ENCODE measurements at regions not wholly inside any gene's neighbourhood (a gene's known extent, or its start where the extent isn't known, plus 50 kb on each side); places are given as distances from the start of the nearest gene placed in this dataset.

DNA sequence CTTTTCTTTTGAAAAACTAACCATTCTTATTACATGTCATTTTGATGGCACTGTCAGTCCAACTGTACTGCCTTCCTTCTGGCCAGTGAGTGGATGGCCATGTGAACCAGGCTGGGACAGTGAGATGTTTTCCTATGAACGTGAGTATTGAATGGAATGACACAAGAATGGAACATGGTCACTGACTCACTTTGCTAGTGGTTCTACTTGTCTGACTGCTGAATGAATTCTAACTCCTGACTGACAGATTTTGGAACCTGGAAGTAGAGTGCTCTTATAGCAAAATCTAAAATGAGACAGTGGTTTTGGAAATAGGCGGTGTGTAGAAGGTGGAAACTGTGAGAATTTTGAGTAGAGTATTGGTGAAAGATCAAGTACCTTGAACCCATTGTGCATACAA, 606.9 kb upstream of the KCNMB2 start:
- DNase-seq = no peak
- H3K4me1 Mint-ChIP-seq = peaks cover 8% of the 10 kb centered on the region
- ChIA-PET CTCF (no interaction called here), POLR2A (no interaction called here)
- H3K27me3 Mint-ChIP-seq = no peaks in the 10 kb centered on the region
- H3K27ac Mint-ChIP-seq = no peak overlapping the region
- no peaks in the 10 kb centered on the region for H3K9me3 Mint-ChIP-seq
- no peak overlapping the region for H3K4me3 Mint-ChIP-seq
- no peaks in the 10 kb centered on the region for H3K36me3 Mint-ChIP-seq (ENCODE audit: low read depth)

DNA sequence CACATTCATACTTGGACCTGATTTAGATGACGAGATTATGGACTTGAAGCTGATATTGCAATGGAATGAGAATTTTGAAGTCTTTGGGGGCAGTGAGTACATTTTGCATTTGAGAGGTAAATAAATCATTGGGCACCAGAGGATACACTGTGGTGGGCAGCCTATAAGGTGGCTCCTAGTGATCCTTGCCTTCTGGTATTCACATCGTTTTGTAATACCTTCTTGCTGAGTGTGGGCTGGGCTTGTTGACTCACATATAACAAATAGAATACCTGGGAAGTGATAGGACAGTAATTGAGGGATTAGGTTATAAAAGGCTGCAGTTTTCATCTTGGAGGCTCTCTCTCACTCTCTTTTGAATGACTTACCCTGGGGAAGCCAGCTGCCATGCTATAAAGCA, 605.5 kb upstream of the KCNMB2 start:
- Mint-ChIP-seq H3K4me3 (no peak overlapping the region), H3K27me3 (no peaks in the 10 kb centered on the region), H3K36me3 (ENCODE audit: low read depth) (no peaks in the 10 kb centered on the region), H3K4me1 (peaks cover 8% of the 10 kb centered on the region), H3K27ac (no peak overlapping the region), H3K9me3 (no peaks in the 10 kb centered on the region)
- DNase-seq = no peak
- ChIA-PET CTCF (no interaction called here), POLR2A (no interaction called here)

DNA sequence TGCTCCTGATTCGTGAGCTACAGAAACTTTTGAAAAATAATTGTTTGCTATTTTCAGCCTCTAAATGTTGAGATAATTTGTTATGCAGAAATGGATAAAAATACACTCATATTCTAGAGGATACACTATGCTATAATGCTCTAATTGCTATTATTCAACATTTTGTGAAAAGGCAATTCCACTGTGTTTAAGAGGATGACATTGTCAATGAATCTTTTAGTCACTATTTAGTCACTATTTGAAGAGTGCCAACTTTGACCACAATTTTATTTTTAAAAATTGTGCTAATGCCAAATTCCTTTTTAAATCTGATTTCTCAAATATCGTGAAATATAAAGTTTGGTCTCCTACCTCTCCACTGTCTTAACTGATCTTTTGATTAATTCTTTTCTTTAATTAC, 604.9 kb upstream of the KCNMB2 start:
- POLR2A ChIA-PET = no interaction called here

DNA sequence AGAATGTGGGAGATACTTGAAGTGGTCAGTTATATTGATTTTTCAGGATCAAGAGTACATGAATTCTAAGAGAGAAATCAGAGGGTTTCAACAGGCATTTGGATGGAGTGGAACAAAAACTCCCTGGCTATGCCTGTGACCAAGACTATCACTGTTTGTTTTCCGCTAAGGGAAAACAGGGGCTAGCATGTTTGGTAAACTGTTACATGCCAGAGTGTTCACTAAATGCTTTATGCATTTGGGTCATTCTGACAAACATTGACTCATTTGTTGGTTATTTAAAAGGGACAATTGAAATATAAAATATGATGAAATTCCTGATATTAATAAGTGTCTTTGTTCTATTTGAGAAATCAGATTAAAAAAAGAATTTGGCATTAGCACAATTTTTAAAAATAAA, 603.9 kb upstream of the KCNMB2 start:
- Mint-ChIP-seq H3K4me1 (peaks cover 8% of the 10 kb centered on the region), H3K27ac (no peak overlapping the region), H3K9me3 (no peaks in the 10 kb centered on the region), H3K4me3 (no peak overlapping the region), H3K36me3 (ENCODE audit: low read depth) (no peaks in the 10 kb centered on the region), H3K27me3 (no peaks in the 10 kb centered on the region)
- no peak for DNase-seq
- CTCF ChIA-PET = no interaction called here
- POLR2A ChIA-PET = no interaction called here

More for the DNA sequence above, 604.9 kb upstream of the KCNMB2 start:
- Mint-ChIP-seq H3K4me3 (no peak overlapping the region), H3K36me3 (ENCODE audit: low read depth) (no peaks in the 10 kb centered on the region), H3K27ac (no peak overlapping the region), H3K27me3 (no peaks in the 10 kb centered on the region), H3K9me3 (no peaks in the 10 kb centered on the region), H3K4me1 (peaks cover 8% of the 10 kb centered on the region)
- CTCF ChIA-PET = no interaction called here
- no peak for DNase-seq

DNA sequence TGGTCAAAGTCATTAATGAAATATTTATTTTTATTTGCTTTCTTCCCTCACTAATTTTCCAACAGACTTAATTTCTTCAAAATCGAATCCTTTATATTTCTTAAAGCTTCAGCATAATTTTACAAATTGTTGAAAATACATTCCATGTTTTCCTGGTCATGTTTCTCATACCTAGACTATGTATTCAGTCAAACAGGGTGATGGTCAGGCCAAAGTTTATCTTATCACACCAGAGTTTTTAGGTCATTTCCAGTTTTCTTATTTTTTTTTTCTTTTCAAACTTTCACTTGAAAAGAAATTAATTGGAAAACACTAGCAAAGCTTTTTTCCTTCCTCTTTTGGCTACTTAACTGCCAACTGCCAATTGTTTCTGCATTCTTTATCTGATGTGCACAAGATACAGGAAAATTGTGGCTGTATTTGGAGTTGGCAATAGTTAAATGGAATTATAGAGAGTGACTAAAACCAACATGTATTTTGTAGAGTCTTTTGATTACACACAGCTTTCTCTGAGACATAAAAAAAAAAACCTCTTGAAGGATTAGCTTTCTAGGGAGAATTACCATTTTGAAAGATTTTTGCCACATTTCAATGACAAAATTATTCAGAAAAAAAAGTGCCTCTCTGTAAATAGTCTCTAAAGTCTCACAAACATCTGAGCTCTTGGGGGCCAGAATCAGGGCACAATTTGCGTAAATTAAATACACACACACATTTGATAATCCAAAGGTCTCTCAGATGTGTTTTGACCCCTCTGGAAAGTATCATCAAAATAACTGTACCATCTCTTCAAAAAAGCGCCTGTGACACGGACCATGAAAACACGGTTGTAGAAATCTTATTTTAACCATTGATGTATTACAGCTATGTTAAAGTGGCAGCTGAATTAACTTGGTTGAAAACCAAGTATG, 603.2 kb upstream of the KCNMB2 start:
- no peak overlapping the region for H3K27ac Mint-ChIP-seq
- ChIA-PET POLR2A (no interaction called here), CTCF (interaction anchor here (0.6 kb wide), 1 partner anchor 10 kb away, joined by 3 read pairs; no protein-coding TSS in a partner anchor)
- DNase-seq = no peak
- H3K4me1 Mint-ChIP-seq = peaks cover 4% of the 10 kb centered on the region
- no peak overlapping the region for H3K4me3 Mint-ChIP-seq
- H3K36me3 Mint-ChIP-seq (ENCODE audit: low read depth) = no peaks in the 10 kb centered on the region
- no peaks in the 10 kb centered on the region for H3K27me3 Mint-ChIP-seq
- no peaks in the 10 kb centered on the region for H3K9me3 Mint-ChIP-seq

DNA sequence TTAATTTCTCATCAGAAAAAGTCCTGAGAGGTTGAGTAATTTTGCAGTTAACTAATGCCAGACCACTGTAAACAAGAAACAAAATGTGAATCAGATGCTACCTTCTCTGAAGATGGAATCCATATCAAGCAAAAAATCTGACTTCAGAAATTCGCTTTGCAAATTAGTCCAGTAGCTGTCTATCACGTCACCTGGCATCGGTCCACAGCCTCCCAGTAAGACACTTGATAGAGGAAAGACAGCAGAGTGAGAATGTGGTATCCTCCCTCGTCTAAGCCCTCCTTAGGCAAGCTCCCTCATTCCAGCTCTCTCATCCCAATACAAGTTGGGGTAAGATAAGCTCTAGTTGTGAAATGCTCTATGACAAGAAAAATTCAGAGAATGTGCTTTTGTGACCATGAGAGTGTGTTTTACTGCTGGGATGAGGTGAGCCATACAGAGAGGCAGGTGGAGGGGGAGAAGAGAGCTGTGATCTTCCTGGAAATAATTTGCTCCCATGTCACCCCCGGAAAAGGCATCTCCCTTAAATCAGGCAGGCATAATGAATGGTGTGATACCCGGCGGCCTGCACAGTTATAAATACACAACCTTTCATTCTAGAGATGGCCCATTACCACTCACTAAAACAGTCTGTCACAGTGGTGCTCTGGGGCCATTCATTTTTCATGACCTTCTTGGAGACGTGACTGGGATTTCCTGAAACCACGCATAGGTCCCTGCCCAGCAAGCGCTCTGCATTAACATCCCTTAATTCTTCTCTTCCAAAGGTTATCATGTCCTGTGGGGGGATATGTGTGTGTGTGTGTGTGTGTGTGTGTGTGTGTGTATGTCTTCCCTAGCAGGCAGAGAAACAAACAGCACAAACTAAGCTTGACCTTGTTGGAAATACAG, 602.0 kb upstream of the KCNMB2 start:
- POLR2A ChIA-PET = no interaction called here
- no peaks in the 10 kb centered on the region for H3K9me3 Mint-ChIP-seq
- no peak for DNase-seq

DNA sequence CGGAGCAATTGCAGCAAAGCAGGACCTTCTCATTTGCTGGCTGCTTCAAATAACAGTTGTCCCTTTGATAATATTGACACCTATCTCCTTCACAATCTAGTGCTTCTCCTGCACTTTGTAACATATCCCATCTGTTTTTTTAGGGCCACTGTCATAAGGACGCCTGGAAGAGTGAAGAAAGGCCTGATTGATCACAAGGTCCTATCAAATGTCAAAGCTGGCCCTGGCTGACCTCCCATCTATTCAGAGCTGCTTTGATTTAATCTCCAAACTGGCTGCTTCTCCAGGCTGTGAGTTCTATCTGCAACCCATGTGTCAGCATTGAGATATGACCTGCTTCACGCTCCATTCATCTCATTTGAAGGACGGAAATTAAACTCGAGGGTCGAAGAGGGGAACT, 601.2 kb upstream of the KCNMB2 start:
- H3K27ac Mint-ChIP-seq = no peak overlapping the region

More for the DNA sequence above, 602.0 kb upstream of the KCNMB2 start:
- no peaks in the 10 kb centered on the region for H3K27me3 Mint-ChIP-seq
- H3K4me3 Mint-ChIP-seq = no peak overlapping the region
- CTCF ChIA-PET = no interaction called here
- no peaks in the 10 kb centered on the region for H3K36me3 Mint-ChIP-seq (ENCODE audit: low read depth)
- no peaks in the 10 kb centered on the region for H3K4me1 Mint-ChIP-seq
- no peak overlapping the region for H3K27ac Mint-ChIP-seq

DNA sequence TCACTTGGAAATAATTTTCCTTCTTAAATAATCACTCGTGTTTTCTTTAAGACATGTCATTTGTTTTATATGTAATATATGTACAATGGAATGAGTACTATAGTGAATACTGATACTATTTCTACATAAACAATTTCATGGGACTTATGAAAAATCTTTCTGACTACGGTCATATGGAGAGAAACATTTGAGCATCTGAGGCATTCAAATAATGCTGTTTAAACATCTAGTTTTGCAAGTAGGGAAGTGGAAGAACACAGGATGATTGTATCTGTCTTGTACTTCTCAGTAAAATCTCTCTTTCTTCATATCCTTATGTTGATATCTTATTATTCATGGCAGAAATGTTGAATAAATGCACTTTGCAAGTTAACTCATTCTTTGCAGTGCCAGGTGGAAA, 599.5 kb upstream of the KCNMB2 start:
- POLR2A ChIA-PET = no interaction called here
- no peaks in the 10 kb centered on the region for H3K4me1 Mint-ChIP-seq
- H3K9me3 Mint-ChIP-seq = no peaks in the 10 kb centered on the region
- DNase-seq = no peak
- H3K27ac Mint-ChIP-seq = no peak overlapping the region
- no peak overlapping the region for H3K4me3 Mint-ChIP-seq
- no peaks in the 10 kb centered on the region for H3K27me3 Mint-ChIP-seq
- CTCF ChIA-PET = no interaction called here
- no peaks in the 10 kb centered on the region for H3K36me3 Mint-ChIP-seq (ENCODE audit: low read depth)

More for the DNA sequence above, 601.2 kb upstream of the KCNMB2 start:
- H3K4me3 Mint-ChIP-seq = no peak overlapping the region
- H3K4me1 Mint-ChIP-seq = no peaks in the 10 kb centered on the region
- ChIA-PET POLR2A (no interaction called here), CTCF (no interaction called here)
- no peaks in the 10 kb centered on the region for H3K36me3 Mint-ChIP-seq (ENCODE audit: low read depth)
- no peaks in the 10 kb centered on the region for H3K27me3 Mint-ChIP-seq
- no peak for DNase-seq
- no peaks in the 10 kb centered on the region for H3K9me3 Mint-ChIP-seq

DNA sequence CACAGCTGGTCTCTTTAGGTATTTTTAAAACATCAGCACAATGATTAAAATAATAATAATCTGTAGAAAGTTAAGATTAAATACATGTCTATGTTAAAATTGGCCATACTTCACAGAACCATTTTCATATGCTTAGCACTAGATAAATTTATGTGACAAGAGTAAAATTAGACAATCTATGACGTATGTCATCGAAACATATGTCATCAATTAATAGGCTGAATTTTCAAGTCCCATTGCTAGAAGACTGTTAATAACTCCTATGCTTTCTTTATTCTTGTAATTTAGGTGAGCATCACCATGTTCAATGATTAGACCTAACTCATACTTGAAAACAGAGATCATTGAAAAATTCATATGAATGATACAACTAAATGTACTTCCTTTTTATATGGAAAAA, 593.3 kb upstream of the KCNMB2 start:
- no peak for DNase-seq
- H3K4me1 Mint-ChIP-seq = peaks cover 11% of the 10 kb centered on the region
- H3K9me3 Mint-ChIP-seq = peaks cover 6% of the 10 kb centered on the region
- POLR2A ChIA-PET = no interaction called here
- CTCF ChIA-PET = interaction anchor here (0.6 kb wide), 1 partner anchor 10 kb away, joined by 3 read pairs; no protein-coding TSS in a partner anchor
- no peaks in the 10 kb centered on the region for H3K27me3 Mint-ChIP-seq
- H3K36me3 Mint-ChIP-seq (ENCODE audit: low read depth) = peaks cover 3% of the 10 kb centered on the region
- no peak overlapping the region for H3K27ac Mint-ChIP-seq
- H3K4me3 Mint-ChIP-seq = no peak overlapping the region

DNA sequence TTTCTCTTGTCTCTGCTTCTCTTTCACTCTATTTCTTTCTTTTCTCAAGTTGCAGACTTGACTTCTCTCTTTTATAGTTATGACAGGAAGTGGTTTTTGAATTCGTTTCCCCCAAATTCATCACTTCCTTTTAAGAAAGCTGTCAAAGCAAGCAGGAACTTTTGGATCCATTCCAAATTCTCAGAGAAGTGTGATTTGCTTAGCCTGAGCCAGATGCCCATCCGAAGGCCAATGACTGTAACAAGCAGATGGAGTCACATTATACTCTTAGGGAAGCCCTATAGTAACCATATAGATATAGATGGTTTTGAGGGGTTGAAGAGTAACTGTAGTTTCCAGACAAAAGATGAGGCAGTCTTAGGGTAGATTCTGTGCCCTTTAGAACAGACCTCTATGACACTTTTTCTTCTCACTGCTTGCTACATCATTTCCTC, 592.0 kb upstream of the KCNMB2 start:
- peaks cover 3% of the 10 kb centered on the region for H3K36me3 Mint-ChIP-seq (ENCODE audit: low read depth)
- CTCF ChIA-PET = no interaction called here
- H3K4me3 Mint-ChIP-seq = no peak overlapping the region
- peaks cover 11% of the 10 kb centered on the region for H3K4me1 Mint-ChIP-seq
- peaks cover 6% of the 10 kb centered on the region for H3K9me3 Mint-ChIP-seq
- no peaks in the 10 kb centered on the region for H3K27me3 Mint-ChIP-seq
- POLR2A ChIA-PET = no interaction called here
- DNase-seq = no peak
- H3K27ac Mint-ChIP-seq = no peak overlapping the region

DNA sequence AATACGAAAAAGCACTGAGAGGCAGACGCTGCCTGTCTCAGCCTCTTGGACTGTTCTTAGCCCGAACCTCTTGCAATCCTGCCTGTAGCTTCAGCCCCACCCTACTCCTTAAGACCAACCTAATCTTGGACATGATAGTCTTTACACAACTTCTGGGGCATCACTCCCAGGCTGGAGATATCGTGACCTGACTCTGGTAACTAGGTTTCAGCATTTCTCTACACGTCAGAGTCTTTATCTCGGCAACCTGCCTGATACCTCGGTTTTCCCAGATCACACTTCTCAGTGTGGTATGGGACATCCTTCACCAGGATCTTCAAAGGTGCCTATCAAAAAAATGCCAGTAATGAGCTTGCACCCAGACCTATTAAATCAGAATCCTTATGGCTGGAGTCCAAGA, 590.2 kb upstream of the KCNMB2 start:
- Mint-ChIP-seq H3K27me3 (no peaks in the 10 kb centered on the region), H3K36me3 (ENCODE audit: low read depth) (peaks cover 3% of the 10 kb centered on the region), H3K9me3 (peaks cover 6% of the 10 kb centered on the region), H3K4me1 (peaks cover 11% of the 10 kb centered on the region), H3K4me3 (no peak overlapping the region), H3K27ac (no peak overlapping the region)
- ChIA-PET POLR2A (no interaction called here), CTCF (no interaction called here)
- DNase-seq = no peak

DNA sequence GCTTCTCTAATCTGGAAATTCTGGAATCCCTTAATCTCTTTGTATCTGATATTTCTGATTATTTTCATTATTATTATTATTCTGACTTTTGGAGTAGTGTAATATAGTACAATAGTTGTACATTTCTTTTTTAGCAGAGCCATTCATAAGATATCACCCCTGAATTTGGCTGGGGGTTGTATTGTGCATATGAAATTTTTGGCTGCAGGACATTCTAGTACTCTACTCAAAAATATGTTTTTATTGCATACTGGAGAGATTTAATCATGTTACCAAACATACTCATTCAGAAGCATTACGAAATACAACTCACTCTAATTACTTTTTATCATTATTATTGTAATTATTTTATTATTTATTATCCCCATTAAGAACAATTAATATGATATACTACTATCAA, 589.7 kb upstream of the KCNMB2 start:
- no peak for DNase-seq
- Mint-ChIP-seq H3K27me3 (no peaks in the 10 kb centered on the region), H3K9me3 (peaks cover 6% of the 10 kb centered on the region), H3K27ac (no peak overlapping the region), H3K36me3 (ENCODE audit: low read depth) (peaks cover 3% of the 10 kb centered on the region), H3K4me1 (peaks cover 11% of the 10 kb centered on the region), H3K4me3 (no peak overlapping the region)
- POLR2A ChIA-PET = no interaction called here
- CTCF ChIA-PET = no interaction called here

DNA sequence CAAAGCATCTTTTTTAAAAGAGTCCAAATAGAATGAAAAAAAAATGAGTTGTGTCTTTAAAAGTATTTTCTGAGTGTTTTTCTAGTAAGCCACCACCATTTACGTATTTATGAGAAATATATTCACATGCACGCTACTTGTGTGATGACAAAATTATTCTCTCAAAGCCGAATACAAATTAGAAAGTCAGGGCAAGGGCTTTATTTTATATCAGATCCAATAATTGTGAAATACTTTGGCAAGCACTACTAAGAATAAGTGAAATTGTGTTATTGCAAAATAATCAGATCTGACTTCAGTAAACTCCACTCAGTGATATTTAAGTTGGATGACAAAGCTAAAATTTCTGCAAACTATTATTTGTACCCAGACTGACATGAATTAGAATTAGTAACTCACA, 589.3 kb upstream of the KCNMB2 start:
- no peak for DNase-seq
- POLR2A ChIA-PET = no interaction called here
- H3K4me1 Mint-ChIP-seq = peaks cover 11% of the 10 kb centered on the region
- H3K27ac Mint-ChIP-seq = no peak overlapping the region
- CTCF ChIA-PET = no interaction called here
- H3K9me3 Mint-ChIP-seq = peaks cover 6% of the 10 kb centered on the region
- H3K27me3 Mint-ChIP-seq = no peaks in the 10 kb centered on the region
- H3K4me3 Mint-ChIP-seq = no peak overlapping the region
- peaks cover 3% of the 10 kb centered on the region for H3K36me3 Mint-ChIP-seq (ENCODE audit: low read depth)
